IPS-18a (cell line): ENCODE measurements at regions not wholly inside any gene's neighbourhood (a gene's known extent, or its start where the extent isn't known, plus 50 kb on each side); places are given as distances from the start of the nearest gene placed in this dataset.

Source experiments
- H3K27ac ChIP-seq: one replicate; pipeline ENCODE4 v1.5.1; 2013; ENCODE audit warnings: low read length
- H3K27me3 ChIP-seq: one replicate; pipeline ENCODE4 v1.6.1; 2013; ENCODE audit warnings: mild to moderate bottlenecking, low read length; ENCODE audit not compliant: control insufficient read depth, insufficient read depth
- H3K36me3 ChIP-seq: one replicate; pipeline ENCODE4 v1.6.1; 2013; ENCODE audit warnings: low read depth, low read length; ENCODE audit not compliant: control insufficient read depth
- H3K4me1 ChIP-seq: one replicate; pipeline ENCODE4 v1.6.1; 2013; ENCODE audit warnings: low read depth, low read length; ENCODE audit not compliant: control insufficient read depth
- H3K4me3 ChIP-seq: one replicate; pipeline ENCODE4 v1.5.1; 2013; ENCODE audit warnings: low read length
- H3K9ac ChIP-seq: one replicate; pipeline ENCODE4 v1.6.1; 2013; ENCODE audit warnings: mild to moderate bottlenecking, low read length, moderate library complexity
- H3K9me3 ChIP-seq: one replicate; pipeline ENCODE4 v1.6.1; 2013; ENCODE audit warnings: low read depth, low read length; ENCODE audit not compliant: control insufficient read depth

DNA sequence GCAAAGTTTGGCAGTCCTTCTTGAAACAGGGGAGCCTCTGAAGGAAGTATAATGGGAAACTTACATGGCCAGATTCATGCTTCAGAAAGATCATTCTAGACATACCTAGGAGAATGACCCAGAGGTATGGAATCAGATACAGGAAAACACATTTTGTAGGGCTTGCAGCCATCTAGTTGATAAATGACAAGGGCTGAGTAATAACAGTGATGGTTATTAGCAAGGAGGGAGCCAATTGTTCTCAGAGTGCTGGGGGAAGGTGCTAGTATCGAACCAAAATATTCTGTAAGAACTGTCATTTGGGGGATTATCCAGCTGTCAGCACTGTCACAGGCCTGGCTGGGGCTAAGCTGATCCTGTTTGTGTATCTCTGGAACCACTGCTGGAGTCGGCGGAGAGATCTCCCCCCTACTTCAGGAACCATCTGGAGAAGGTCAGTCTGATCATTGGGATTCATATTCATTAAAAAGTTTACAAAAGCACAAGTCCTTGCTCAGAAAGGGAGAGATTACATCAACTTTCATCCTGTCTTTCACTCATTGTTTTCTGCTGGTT, 113.8 kb upstream of the THSD7B start:
- Histone ChIP-seq H3K36me3 (no peaks in the 10 kb centered on the region), H3K9ac (no peak overlapping the region), H3K9me3 (no peaks in the 10 kb centered on the region), H3K4me1 (peaks cover 8% of the 10 kb centered on the region), H3K27me3 (no peaks in the 10 kb centered on the region), H3K4me3 (no peak overlapping the region), H3K27ac (no peak overlapping the region)

DNA sequence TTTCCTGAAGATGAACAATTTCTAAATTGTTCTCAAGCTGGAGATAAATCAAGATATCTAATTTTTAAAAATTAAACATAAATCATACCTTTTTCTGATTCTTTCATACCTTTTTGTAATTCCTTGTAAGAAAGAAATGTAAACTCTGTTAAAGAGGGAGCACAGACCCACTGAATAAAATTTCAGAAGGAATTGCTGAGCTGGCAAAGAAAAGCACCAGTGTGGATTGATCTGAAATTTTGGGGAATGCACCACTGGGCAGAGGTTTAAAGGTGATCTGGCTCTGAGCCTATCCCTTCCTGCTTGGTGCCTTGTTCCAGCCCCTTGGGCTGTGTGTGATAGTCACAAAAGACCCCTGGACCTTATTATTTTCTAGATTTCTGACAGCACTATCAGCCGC, 118.3 kb upstream of the THSD7B start:
- no peak overlapping the region for H3K4me3 ChIP-seq
- no peak overlapping the region for H3K9ac ChIP-seq
- H3K4me1 ChIP-seq: no peaks in the 10 kb centered on the region

DNA sequence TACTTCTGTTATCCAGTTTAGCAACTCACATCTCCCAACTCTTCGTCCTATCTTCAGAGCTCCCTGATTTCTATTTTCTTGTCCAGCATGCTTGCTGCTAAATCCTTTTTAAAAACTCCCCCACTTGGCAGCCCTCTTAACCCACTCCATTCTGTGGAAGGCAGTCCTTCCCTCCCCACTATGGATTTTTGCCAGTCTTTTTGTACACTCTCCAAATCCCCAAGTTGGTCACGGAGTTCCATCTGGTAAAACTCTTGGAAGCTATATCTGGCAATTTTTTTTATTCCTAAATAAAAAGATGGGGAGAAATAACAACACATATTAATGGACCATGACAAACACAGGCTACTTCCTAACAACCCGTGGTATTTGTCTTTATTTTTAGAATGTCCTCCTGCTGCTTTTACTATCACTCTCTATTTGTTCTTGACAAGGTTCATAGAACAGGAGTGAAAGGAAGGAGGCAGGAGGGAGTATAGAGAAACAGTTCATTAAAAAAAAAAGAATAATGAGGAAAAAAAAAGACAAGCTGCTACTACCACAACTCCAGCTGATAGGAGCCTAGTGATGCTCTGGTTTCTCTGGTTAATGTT, 120.0 kb upstream of the THSD7B start:
- no peak overlapping the region for H3K27ac ChIP-seq
- no peaks in the 10 kb centered on the region for H3K4me1 ChIP-seq
- no peaks in the 10 kb centered on the region for H3K9me3 ChIP-seq
- H3K36me3 ChIP-seq: no peaks in the 10 kb centered on the region
- H3K9ac ChIP-seq: no peak overlapping the region
- no peak overlapping the region for H3K4me3 ChIP-seq
- H3K27me3 ChIP-seq: no peaks in the 10 kb centered on the region

More for the DNA sequence above, 118.3 kb upstream of the THSD7B start:
- Histone ChIP-seq H3K27me3 (no peaks in the 10 kb centered on the region), H3K9me3 (no peaks in the 10 kb centered on the region), H3K27ac (no peak overlapping the region), H3K36me3 (no peaks in the 10 kb centered on the region)

DNA sequence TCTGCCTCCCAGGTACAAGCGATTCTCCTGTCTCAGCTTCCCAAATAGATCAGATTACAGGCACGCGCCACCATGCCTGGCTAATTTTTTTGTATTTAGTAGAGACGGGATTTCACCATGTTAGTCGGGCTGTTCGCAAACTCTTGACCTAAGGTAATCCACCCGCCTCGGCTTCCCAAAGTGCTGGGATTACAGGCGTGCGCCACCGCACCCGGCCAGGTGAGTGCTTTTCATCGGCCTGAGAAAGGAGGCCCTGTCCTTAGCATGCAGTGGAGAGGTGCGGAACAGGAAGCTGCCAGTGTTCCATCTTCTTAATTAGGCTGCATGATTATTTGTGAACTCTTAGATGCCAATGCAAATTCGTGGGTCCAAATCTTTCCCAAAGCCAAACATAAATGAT, 125.7 kb upstream of the THSD7B start:
- Histone ChIP-seq H3K4me1 (no peaks in the 10 kb centered on the region), H3K36me3 (no peaks in the 10 kb centered on the region), H3K27me3 (no peaks in the 10 kb centered on the region)

DNA sequence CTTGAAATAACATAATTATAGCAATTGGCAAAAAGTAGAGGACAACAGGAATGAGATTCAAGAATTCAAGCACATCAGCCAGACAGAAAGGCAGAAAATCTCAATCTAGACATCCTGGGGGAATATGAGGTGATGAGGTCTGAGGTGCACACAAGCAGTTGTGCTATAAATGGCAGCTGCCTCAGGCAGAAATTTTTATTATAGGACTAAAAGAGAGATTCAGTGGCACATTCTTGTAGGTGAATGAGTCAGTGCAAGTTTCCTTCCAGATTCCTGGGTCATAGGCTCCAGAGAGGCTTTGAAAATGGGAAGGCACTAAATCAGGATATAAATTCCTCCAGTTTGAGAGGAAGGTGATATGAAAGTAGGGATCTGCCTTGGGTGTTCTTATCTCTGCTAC, 127.2 kb upstream of the THSD7B start:
- Histone ChIP-seq H3K27ac (no peak overlapping the region), H3K4me1 (no peaks in the 10 kb centered on the region), H3K4me3 (no peak overlapping the region), H3K9ac (no peak overlapping the region), H3K27me3 (no peaks in the 10 kb centered on the region), H3K36me3 (no peaks in the 10 kb centered on the region), H3K9me3 (no peaks in the 10 kb centered on the region)

More for the DNA sequence above, 125.7 kb upstream of the THSD7B start:
- H3K4me3 ChIP-seq: no peak overlapping the region
- H3K9me3 ChIP-seq: no peaks in the 10 kb centered on the region
- H3K9ac ChIP-seq: no peak overlapping the region
- H3K27ac ChIP-seq: no peak overlapping the region

DNA sequence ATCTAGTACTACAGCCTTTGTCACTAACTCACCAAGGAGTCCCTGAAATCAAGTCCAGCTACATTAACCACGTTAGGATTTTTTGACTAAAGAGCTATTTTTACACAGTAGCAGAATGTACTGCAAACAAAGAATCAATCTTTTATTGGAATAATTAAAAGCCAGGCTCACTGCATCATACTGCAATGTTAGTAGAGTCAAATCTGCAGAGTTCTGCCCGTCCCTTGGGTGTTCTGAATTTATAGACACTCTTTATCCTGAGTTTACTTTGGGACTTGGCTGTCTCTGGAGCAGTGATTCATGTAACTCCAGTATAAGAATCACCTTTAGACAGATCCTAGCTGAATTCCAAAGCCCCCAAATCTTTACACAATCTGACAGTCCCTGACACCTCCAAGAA, 127.9 kb upstream of the THSD7B start:
- no peak overlapping the region for H3K27ac ChIP-seq
- H3K9ac ChIP-seq: no peak overlapping the region
- H3K4me1 ChIP-seq: no peaks in the 10 kb centered on the region
- H3K9me3 ChIP-seq: no peaks in the 10 kb centered on the region
- H3K27me3 ChIP-seq: no peaks in the 10 kb centered on the region
- no peaks in the 10 kb centered on the region for H3K36me3 ChIP-seq
- no peak overlapping the region for H3K4me3 ChIP-seq

DNA sequence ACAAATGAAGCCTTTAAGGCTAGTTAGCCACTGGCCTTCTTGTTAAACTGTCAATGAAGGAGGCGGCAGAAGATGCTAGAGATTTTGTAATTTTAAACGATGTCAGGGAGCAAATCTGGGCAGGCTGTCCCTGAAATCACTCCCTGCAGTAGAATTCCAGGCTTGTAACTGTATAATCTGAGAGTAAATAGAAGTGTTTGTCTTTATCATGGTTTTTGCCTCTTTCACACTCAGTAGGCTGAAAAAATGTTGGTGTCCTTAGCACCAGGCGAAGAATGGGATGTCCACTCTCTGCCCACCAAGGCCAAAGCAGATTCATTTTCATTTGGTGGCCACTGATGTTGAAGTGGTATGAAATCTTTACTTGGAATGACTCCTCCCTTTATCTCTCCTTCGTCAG, 136.9 kb upstream of the THSD7B start:
- H3K36me3 ChIP-seq: no peaks in the 10 kb centered on the region
- H3K4me1 ChIP-seq: no peaks in the 10 kb centered on the region
- H3K27ac ChIP-seq: no peak overlapping the region
- no peaks in the 10 kb centered on the region for H3K27me3 ChIP-seq
- H3K9me3 ChIP-seq: no peaks in the 10 kb centered on the region
- H3K9ac ChIP-seq: no peak overlapping the region
- H3K4me3 ChIP-seq: no peak overlapping the region

DNA sequence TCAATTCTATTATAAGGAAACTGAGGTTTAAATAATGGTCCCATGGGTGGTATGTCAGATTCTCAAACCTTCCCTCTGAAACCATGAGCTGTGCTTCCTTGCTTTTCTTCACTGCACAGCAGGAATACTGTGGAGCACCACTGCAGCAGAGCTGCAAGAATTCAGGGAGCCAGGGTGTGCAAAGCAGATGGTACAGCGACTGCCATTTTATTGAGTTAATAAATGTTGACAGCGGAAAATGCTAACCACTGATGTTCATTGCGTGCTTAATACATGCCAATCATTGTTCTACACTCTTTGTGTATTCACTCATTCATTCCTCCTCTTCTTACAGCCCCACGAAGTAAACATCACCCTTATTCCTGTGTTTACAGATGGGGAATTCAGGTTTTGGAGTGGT, 152.2 kb upstream of the THSD7B start:
- Histone ChIP-seq H3K27me3 (no peaks in the 10 kb centered on the region), H3K27ac (no peak overlapping the region), H3K9me3 (no peaks in the 10 kb centered on the region), H3K9ac (no peak overlapping the region), H3K4me1 (no peaks in the 10 kb centered on the region), H3K4me3 (no peak overlapping the region), H3K36me3 (no peaks in the 10 kb centered on the region)

DNA sequence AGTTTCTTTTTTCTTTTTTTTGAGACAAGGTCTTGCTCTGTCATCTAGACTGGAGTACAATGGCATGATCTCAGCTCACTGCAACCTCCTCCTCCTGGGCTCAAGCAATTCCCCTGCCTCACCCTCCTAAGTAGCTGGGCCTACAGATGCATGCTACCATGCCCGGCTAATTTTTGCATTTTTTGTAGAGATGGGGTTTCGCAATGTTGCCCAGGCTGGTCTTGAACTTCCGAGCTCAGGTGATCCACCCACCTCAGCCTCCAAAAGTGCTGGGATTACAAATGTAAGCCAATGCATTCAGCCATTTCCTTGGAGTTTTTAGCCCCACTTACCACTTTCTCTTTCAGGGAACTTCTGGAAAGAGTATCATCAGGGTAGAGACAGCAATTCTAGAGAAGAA, 153.3 kb upstream of the THSD7B start:
- Histone ChIP-seq H3K4me1 (no peaks in the 10 kb centered on the region), H3K4me3 (no peak overlapping the region), H3K27me3 (no peaks in the 10 kb centered on the region), H3K9ac (no peak overlapping the region), H3K9me3 (no peaks in the 10 kb centered on the region), H3K36me3 (no peaks in the 10 kb centered on the region), H3K27ac (no peak overlapping the region)

DNA sequence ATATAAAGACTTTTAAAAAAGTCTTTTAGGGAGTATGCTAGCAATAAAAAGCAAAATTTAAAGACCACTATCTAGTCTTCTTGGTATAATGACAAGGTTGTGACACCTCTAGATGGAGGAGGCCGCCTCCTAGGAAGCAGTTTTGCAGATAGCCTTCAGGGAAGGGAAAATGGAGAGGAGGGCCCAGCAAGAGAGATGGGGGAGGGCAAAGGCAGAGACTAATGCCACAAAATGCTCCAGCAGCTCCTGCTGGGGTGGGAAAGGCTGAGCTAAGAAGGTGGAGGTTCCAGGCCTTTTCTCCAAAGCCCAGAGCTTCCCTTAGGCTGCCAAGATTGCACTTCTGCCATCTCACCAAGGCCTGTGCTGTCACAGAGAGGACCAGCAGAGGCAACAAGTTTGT, 153.9 kb upstream of the THSD7B start:
- Histone ChIP-seq H3K9ac (no peak overlapping the region), H3K9me3 (no peaks in the 10 kb centered on the region), H3K4me1 (no peaks in the 10 kb centered on the region), H3K36me3 (no peaks in the 10 kb centered on the region), H3K27me3 (no peaks in the 10 kb centered on the region), H3K4me3 (no peak overlapping the region), H3K27ac (no peak overlapping the region)

DNA sequence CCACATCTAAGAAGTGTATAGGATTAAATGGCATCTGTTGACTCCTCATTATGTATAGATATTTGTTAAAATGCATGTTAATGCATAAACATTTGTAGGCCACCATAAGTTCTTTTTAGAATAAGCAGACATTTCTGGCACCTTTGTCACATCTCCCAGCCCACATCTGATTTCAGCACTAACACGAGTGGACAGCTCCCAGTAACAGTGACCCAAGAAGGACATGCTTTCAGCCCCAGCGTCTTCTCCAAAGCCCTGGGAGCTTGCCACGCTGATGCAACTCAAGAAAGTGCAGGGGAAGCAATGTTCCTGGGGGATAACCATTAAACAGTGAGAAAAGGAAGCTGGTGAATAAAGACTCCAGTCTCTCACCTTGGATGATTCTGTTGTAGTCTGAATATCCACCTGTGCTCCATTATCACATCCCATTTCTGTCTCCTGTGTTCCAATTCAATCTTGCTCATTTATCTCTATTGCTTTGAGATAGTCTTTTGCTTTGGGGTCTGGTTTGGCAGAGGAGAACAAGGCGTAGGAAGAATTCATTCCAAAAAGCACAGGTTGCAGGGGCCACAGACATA, 182.6 kb upstream of the THSD7B start:
- Histone ChIP-seq H3K9ac (no peak overlapping the region), H3K27me3 (no peaks in the 10 kb centered on the region), H3K4me1 (no peaks in the 10 kb centered on the region), H3K36me3 (no peaks in the 10 kb centered on the region), H3K9me3 (peaks cover 2% of the 10 kb centered on the region), H3K27ac (no peak overlapping the region), H3K4me3 (no peak overlapping the region)

DNA sequence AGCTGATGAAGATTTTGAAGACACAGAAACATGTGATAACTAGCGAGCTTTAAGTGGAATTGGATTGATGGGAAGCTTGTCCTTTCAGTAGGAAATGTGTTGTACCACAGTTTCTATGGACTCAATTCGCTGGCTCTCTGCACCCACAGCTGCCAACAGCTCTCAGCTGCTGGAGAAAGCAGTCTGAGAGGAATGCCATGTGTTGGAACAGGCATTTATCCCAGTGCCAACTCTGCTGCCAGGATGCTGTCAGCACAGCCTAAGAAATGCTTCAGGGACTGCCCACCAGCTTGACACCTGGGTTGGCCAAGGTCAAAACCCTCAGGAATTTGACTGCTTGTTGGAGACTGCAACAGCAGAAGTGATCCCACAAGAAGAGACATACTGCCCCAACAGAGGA, 193.0 kb upstream of the THSD7B start:
- H3K9ac ChIP-seq: no peak overlapping the region
- no peaks in the 10 kb centered on the region for H3K4me1 ChIP-seq
- no peaks in the 10 kb centered on the region for H3K9me3 ChIP-seq
- no peaks in the 10 kb centered on the region for H3K27me3 ChIP-seq
- no peaks in the 10 kb centered on the region for H3K36me3 ChIP-seq
- H3K4me3 ChIP-seq: no peak overlapping the region
- H3K27ac ChIP-seq: no peak overlapping the region
